Amniotic stem cell (primary cell): ENCODE measurements at regions not wholly inside any gene's neighbourhood (a gene's known extent, or its start where the extent isn't known, plus 50 kb on each side); places are given as distances from the start of the nearest gene placed in this dataset.
A peak's percentile ranks its signal among the peaks of the same experiment; 100 is the strongest.

Experiments
- DNase-seq: peaks from one replicate; lab custom pipeline; 2025; lab: John Stamatoyannopoulos, UW

DNA sequence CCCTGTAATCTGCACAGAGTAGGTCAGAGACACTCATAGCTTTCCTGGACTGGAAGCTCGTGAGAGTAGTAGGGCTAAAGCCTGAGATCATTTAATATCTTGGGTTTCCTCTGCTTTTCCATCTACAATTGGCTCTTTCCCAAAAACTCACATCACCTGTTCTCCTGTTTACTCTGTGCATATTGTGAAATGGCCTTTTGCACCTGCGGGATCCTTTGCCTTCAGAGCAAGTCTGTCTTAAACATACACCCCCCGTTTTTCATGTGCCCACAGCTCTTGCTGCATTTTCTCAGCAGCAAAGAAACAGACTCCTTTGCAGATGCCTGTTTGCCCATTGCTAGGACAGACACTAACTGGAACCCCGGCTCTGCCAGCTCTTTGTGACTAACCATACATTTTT lies 608.3 kb upstream of the PCDH10 start:
- no peak for DNase-seq

DNA sequence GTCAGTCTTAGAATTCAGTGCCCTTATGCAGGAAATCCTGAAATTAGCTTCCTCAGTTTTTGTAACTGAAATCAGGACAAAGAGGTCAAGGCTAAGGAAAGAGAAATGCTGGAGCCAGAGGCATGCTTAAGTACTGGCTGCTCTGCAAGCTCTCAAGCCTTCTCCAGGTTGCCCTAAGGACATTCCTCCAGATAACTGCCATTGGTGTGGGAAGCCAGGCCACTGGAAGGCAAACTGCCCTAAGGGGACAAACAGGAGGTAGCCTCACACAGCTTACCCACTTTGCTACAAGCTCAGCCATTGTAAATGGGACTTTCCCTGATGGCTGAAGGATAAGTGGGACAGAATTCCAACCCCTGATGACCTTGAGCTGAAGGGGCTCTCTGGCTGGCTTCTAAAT lies 606.9 kb upstream of the PCDH10 start:
- DNase-seq = no peak

DNA sequence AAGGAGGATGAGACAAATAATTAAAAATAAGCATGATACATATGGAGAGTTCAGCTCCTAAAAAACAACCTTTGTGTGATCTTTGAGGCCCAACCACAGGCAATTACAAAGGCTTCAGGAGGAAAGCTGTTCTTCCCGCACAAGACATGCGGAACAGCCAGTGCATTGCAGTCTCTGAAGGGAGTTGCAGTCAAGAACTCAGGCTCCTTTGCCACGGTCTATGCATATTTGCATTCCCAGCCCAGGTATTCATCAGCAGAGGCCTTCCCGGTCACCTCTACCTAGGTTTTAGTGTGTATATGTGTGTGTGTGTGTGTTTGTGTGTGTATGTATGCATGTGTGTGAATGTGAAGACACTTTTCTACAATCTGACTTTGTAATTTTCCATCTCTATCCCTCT lies 600.6 kb upstream of the PCDH10 start:
- DNase-seq = no peak

DNA sequence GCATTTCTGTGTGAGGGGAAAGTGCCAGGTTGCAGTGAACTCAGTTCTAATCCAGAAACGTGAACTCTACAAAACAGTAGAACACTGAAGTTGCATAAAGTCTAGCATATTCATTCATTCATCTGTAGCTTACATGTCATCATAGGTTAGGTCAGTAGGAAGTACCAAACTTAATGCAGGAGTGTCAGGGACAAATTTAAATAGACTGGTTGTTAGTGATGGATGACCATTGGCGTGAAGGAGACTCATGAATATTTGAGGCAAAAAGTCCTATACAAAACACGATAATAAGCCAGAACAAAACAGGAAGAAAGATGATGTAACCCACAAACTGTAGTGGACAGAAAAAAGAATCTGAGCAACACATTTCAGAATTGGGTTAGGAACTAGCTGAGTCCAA lies 592.8 kb upstream of the PCDH10 start:
- no peak for DNase-seq

DNA sequence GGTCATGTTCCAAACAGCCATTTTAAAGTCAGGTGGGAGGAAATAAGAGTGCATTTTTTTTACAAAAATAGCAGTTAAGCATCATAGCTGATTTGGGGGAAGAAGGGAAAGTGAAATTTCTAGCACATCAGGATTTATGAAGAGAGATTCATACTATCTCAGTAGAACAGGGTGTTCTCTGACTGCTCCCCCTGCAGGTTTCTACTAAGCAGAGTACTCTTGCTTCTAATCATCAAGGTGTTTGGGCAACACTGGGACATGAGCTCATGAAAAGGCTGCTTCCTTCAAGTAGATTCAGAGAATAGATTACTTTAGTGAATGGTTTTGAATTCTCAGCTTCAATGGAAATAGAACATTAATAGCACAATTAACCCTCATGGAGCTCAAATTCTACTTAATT lies 591.4 kb upstream of the PCDH10 start:
- DNase-seq = no peak

DNA sequence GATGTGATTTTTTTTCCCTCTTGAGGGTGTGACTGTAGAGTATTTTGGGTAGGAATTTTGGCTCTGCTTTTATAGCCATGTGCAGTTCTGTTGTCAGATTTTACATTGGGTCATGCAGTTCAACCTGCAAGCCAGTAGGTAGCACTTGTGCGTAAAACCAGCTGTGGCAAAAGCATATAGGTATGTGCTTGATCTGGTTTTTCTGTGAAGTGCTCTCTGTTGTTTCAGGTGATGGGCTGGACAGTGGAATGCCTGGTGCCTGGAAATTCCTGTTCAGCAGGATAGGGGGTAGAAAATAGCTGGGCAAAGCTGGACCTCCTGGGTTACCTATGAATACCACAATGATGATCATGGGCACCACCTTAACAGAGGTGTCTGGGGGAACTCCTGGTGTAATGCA lies 584.2 kb upstream of the PCDH10 start:
- no peak for DNase-seq

DNA sequence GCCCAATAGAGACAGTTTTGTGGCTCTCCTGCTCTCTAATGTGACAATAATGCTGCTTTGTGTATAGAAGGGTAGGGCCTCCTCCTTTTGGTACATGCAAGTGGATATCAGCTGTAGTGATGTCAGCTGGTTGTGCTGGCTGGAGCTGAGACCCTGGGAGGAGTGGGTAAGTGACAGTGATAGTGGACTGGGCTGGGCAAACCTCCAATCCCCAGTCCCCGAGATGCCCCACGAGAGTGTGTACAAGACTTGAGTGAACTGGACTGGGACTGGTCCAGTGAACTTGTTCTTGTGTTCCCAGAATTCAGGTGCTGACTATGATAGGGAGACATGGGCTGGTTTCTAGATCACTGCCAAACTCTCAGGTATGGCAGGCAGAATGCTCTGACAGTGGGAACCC lies 583.6 kb upstream of the PCDH10 start:
- no peak for DNase-seq

DNA sequence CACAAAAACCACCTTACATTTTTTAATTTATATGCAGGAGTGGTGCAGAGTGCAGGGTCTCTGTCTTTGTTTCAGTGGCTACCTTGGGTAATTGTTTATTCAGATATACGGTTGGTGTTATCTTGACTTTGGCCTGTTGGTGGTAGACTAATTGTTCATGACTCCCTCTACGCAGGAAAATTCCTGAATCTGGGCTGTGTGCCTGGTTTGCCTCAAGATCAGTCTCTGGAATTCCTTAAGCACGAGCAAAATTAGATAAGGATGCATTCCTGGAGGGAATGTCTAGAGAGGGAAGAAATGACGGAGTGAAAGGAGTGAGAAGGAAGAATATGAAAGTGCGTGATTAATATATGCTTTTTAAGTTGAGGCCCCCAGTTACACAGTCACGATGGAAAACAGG lies 576.9 kb upstream of the PCDH10 start:
- DNase-seq = peak; percentile 25

DNA sequence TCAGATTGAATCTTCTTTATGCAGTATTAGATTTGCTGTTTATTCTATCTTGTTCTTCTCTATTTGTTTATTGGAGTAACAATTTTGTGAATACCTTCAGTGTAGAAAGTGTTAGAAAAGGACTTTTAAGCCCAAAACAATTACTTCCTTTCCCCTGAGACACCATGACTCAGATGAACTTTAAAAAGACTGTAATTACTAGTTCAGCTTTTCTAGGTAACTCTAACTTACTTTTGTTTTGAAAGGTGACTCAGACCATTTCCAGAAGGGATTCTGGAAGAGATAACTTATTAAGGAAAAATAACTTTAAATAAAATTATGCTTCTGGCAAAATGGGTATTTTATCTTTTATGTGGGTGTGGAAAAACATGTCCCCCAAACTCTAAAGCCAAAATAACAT lies 561.5 kb upstream of the PCDH10 start:
- DNase-seq = peak; percentile 2

DNA sequence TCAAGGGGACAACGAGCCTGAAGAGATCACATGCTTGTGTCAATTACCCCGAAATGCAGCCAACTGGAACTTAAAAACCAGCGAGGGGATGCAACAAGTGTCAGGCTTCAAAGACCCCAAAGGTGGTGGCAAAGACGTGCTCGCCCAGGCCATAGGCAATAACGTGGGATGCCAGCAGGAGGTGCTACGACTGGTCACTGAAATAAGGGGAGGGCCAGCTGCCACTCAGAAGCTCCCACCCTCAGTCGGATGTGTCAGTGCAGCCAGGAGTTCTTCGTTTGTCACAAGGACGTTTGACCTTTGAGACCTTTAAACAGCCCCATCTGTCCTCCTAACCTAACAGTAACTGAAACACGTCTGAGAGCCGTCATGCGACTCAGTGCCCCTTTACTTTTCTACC lies 556.8 kb upstream of the PCDH10 start:
- DNase-seq = no peak

DNA sequence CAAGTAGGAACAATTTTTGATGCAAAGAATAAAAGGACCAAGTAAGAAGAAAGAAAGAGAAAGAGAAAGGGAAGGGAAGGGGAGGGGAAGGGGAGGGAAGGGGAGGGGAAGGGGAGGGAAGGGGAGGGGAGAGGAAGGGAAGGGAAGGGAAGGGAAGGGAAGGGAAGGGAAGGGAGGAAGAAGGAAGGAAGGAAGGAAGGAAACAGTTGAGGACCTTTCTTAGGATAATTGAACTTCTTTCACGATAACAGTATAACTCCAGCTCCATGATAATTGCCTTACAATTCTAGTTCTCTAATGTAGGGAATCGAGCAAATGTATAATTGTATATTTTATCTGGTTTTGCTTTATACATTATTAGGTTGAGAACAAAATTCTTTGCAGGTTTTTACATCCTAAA lies 556.2 kb upstream of the PCDH10 start:
- no peak for DNase-seq

DNA sequence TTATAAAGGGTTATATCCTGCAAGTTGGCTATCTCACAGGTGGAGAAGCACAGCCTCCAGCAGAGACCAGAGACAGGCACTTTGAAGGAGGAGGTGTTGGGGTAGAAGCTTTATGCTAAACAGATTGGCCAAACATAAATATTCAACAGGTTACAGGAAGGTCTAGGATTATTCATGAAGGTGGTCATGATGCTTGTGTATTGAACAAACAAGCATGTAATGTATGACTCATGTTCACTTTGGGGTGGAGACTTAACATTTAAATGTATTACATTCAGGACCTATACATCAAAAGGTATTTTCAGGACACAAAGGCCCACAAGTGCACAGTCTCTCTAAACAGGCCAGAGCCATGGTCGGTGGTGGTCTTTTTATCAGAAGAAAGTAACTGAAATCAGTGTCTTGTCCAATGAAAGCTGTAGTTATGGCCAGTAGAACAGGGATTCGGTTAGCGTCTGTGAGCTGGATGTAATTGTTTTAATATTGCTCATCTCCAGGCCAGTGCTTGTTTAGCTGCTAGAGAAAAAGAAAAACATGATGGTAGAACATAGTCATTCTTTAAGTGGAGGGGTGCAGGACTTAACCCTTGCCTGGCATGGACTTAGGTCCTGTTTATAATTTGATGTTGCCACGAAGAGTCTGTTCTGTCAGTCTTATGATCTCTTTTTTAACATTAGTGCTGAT lies 555.2 kb upstream of the PCDH10 start:
- peak; percentile 1 for DNase-seq

DNA sequence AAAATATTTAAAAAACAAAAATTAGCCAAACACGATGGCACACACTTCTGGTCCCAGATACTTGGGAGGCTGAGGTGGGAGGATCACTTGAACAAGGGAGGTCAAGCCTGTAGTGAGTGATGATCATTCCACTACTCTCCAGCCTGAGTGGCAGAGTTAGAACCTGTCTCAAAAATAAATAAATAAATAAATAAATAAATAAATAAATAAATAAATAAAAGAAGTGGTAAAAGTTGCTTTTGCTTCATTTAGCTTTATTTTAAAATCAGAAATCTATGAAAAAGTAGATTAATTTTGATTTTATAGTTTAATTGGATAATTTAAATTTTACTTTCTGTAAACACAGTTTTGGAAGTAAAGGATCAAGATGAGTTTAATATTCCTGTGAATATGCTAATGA lies 552.9 kb upstream of the PCDH10 start:
- DNase-seq = no peak

DNA sequence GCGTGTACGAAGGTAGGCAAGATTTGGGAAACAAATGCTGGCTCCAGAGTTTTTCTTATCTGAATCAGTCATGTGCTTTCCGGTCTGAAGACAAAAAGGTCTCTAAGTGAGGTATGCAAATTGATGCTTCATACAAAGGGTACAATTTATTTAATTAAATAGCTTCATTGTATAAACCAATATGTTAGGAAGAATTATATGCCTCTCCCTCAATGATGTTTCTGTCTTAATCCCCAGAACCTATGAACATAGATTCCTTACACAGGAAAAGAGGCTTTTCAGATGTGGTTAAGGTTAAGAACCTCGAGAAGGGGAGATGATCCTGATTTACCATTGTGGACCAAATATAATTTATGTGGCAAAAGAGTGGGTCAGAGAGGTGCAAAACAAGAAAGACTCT lies 543.5 kb upstream of the PCDH10 start:
- no peak for DNase-seq

DNA sequence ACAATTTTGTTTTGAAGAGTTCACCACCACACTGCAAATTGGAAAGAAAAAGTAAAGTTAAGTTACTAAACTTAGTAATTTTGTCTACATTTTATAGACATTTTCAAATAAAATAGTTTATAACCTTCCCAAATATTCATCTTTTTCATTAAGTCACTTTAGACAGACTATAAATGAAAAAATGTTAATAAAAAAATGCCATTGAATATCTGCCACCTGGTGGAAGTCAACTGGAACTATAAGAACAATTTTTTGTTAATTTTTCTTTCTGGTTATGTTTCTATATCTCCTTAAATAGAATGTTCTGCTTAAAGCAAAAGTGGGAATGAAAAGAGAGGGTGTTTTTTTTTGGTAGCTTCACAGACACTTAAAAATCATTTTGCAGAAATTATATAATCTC lies 534.4 kb upstream of the PCDH10 start:
- no peak for DNase-seq

DNA sequence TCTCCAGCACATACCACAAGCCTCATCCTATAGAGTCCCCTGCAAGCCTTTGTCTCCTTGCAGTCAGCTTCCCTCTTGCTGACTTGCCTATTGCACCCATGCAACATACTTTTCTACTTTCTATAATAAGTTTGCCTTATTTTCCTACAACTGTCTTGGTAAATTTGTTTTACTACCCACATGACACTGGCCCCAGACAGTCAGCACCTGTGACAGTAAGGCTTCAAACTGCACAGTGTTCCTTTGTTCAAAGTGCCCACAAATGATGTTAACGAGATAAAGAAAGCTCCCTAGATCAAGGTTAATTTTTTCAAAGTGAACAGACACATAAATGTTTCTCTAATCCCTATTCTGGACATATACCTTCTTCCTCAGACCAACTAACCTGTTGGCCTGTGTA lies 529.1 kb upstream of the PCDH10 start:
- DNase-seq = no peak

DNA sequence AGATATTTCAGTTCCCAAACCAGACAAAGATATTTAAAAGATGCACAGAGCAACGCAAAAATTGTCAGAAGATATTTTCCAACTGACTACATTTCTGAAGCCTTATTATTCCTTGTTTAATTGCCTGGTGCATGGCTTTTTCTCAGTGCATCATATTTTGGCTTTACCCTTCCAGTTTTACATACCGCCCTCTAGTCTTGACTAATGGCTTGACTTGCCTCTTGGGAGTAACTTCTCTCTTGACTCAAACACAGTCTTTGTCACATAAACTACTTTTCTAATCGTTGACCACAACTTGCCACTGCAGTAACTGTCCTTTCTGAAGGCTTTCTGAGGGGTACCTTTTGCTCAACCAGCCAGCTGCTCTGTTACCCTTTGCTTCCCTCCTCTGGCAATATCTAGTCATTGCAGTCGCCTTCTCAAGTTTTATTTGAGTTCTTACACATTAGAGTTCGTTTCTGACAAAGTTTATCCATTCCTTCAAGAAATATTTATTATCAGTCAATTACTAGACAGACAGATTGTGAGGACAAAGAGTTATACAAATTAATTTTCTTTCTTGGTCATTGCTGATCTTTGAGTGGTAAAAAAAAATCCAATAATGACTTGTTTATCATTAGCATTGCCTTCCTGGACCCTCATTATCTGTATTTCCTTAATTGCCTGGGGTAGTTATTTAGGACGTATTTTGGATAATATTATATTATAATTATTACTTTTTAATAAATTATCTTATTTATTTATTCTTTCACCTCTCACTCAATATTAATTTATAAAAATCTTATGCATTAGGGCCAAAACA lies 506.9 kb upstream of the PCDH10 start:
- peak; percentile 2 for DNase-seq

DNA sequence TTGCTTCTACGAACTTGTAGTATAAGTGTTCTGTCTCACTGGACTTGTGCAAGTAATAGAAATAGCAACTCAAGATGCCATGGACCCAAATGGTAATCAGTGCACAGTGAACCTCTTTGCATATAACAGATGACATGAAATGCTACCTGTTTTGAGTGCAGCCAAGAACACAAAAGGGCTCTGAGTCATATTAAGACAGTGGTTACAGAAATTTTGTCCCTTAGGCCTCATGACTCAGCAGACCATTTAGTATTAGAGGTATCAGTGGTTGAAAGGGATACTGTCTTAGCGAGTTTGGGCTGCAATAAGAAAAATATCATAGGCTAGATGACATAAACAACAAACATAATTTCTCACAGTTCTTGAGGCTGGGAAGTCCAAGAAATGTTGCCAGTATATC lies 502.9 kb upstream of the PCDH10 start:
- DNase-seq = no peak

DNA sequence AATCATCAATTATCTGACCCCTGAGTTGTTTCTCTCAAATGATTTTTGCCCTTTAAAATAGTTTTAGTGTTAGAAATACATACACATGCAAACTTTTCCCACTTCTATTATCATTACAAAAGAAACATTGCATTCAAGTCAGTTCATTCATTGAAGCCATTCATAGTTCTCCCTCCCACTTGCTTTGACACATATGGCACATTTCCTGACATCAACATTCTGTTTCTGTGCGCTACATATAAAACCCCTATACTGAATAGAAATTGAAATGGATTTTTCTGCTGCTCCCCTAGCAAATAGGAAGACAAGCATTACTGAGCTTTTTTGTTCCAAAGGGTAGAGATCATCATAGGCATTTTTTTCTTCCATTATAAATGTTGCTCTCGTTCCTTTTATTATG lies 497.9 kb upstream of the PCDH10 start:
- no peak for DNase-seq

DNA sequence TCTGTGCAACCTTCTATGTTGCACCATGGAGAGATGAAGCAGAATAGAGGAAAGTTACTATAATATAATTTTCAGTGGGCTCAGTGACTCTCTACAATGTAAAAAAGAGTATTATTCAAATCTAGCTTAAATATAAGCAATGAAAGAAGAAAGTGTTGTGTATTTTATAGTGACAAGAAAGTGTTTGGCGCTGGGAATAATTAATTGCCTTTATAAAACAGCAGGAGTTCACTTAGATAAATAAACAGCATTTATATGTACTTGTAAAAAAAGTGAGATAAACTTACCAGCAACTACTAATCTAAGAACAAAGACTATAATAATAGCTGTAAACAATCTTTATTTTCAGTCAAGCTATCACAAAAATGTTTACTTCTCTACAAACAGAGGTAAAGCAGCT lies 488.9 kb upstream of the PCDH10 start:
- DNase-seq = no peak

DNA sequence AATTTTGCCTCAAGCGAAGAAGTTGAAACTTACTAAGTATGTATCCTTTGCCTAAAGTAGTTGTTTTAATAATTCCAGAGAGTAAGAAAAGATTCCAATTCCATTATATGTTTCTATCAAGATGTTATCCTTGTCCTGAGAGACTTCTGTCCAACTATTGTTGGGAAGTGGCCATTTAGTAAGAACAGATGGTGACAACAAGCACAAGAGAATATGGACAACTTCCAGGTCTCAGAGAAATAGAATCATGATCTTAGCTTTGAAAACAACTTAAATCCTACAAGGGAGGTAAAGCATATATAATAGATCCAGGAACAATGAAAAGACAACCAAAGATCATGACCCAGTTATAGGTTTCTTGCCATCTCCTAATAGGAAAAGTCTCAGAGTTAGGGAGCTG lies 486.6 kb upstream of the PCDH10 start:
- DNase-seq = no peak

DNA sequence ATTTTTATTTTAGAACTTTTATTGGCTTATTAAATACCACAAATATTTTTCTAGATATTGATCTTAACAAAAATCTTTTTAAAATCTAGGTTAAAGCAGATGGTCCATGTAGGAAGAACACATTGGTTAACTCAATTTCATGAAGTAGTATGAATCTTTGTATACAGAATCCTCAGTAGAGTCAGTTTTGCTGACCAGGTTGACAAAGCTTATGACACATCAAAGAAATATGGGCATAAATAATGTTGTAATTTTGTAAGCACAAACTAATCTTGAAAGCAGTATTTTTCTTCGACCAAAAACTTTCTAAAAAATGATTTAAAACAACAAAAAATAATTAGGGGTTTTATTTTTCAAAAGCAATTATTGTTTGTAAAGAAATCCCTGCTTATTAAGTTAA lies 479.3 kb upstream of the PCDH10 start:
- no peak for DNase-seq

DNA sequence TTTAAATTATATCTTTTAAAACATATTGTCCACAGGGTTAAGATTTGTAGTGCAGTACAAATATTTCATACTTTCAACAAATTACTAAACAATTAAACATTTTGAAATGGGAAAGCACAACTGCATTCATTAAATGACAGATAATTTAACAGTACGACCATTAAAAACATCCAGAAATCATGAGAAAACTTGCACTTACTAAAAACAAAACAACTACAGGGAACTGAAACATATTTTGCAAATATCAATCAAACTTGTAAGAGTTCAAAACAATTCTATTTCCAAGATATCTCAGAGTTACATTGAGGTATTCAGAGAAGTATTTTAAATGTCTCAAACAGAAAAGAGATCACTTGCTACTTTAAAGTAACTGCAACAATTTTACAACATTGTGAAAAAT lies 478.5 kb upstream of the PCDH10 start:
- DNase-seq = no peak

DNA sequence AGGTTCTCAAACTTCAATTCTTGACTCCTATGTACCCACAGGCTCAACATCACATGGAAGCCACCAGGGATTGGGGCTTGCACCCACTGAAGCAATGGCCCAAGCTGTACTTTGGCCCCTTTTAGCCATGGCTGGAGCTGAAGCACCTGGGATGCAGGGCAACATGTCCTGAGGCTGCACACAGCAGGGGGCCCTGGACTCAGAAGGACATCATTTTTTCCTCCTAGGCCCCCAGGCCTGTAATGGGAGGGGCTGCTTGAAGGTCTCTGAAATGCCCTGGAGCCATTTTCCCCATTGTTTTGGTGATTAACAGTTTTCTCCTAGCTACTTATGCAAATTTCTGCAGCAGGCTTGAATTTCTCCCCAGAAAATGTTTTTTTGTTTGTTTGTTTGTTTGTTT lies 465.1 kb upstream of the PCDH10 start:
- no peak for DNase-seq
